GM23248 (cell line): ENCODE measurements at regions not wholly inside any gene's neighbourhood (a gene's known extent, or its start where the extent isn't known, plus 50 kb on each side); places are given as distances from the start of the nearest gene placed in this dataset.

Source experiments
- DNase-seq: peaks from one replicate; pipeline ENCODE4 v3.0.0-alpha.2; 2015
- H2AFZ ChIP-seq: fragments of 200-600 bp; sonication (generic); 2 replicates; pipeline ENCODE4 v1.6.1; 2016; ENCODE audit warnings: antibody characterized with exemption
- H3F3A ChIP-seq: fragments of 200-600 bp; sonication (generic); 2 replicates; pipeline ENCODE4 v1.6.1; 2016; ENCODE audit warnings: mild to moderate bottlenecking, antibody characterized with exemption, mixed run types; ENCODE audit not compliant: insufficient read depth
- H3K27ac ChIP-seq: fragments of 200-600 bp; sonication (generic); 2 replicates; pipeline ENCODE4 v1.5.1; 2016; ENCODE audit warnings: mild to moderate bottlenecking
- H3K27me3 ChIP-seq: fragments of 200-600 bp; sonication (generic); replicated peaks from 2 replicates; pipeline ENCODE4 v1.6.1; 2016; ENCODE audit warnings: mild to moderate bottlenecking; ENCODE audit not compliant: insufficient read depth
- H3K36me3 ChIP-seq: fragments of 200-600 bp; sonication (generic); 2 replicates; pipeline ENCODE4 v1.6.1; 2016; ENCODE audit warnings: low read depth, mild to moderate bottlenecking
- H3K4me1 ChIP-seq: fragments of 200-600 bp; sonication (generic); 2 replicates; pipeline ENCODE4 v1.6.1; 2016; ENCODE audit warnings: mild to moderate bottlenecking; ENCODE audit not compliant: insufficient read depth
- H3K4me2 ChIP-seq: fragments of 200-600 bp; sonication (generic); one replicate; pipeline ENCODE4 v1.6.1; 2016; ENCODE audit warnings: mild to moderate bottlenecking; ENCODE audit not compliant: unreplicated experiment
- H3K4me3 ChIP-seq: fragments of 200-600 bp; sonication (generic); 2 replicates; pipeline ENCODE4 v1.5.1; 2016; ENCODE audit warnings: mild to moderate bottlenecking
- H3K79me2 ChIP-seq: fragments of 200-600 bp; sonication (generic); 2 replicates; pipeline ENCODE4 v1.6.1; 2016; ENCODE audit warnings: mild to moderate bottlenecking; ENCODE audit not compliant: insufficient read depth
- H3K9ac ChIP-seq: fragments of 200-600 bp; sonication (generic); 2 replicates; pipeline ENCODE4 v1.6.1; 2016; ENCODE audit warnings: mild to moderate bottlenecking
- H3K9me2 ChIP-seq: fragments of 200-600 bp; sonication (generic); 2 replicates; pipeline ENCODE4 v1.6.1; 2016; ENCODE audit warnings: mixed run types, mild to moderate bottlenecking, moderate library complexity; ENCODE audit not compliant: insufficient read depth
- H3K9me3 ChIP-seq: fragments of 200-600 bp; sonication (generic); one replicate; pipeline ENCODE4 v1.6.1; 2017; ENCODE audit warnings: low read depth
- H4K20me1 ChIP-seq: fragments of 200-600 bp; sonication (generic); 2 replicates; pipeline ENCODE4 v1.6.0; 2016; ENCODE audit not compliant: insufficient read depth
- EZH2 ChIP-seq: fragments of 200-600 bp; sonication (generic); IDR thresholded peaks from 2 replicates; pipeline ENCODE4 v1.6.1; 2018; ENCODE audit warnings: antibody characterized with exemption, mild to moderate bottlenecking; ENCODE audit not compliant: insufficient read depth, poor library complexity, severe bottlenecking
- EZH2phosphoT487 ChIP-seq: fragments of 200-600 bp; sonication (generic); IDR thresholded peaks from 2 replicates; pipeline ENCODE4 v1.6.1; 2018; ENCODE audit warnings: antibody characterized with exemption, moderate library complexity, mild to moderate bottlenecking, low read depth; ENCODE audit not compliant: insufficient read depth
- WGBS, 2 experiments: methylation state at CpG; one replicate each; pipeline ENCODE4 v1.1.6; 2015 to 2017; ENCODE audit warnings: low lambda C conversion rate in 2 of 2, low coverage in 1 of 2; ENCODE audit errors: missing lambda C conversion rate in 2 of 2; 5-methylcytosine and 5-hydroxymethylcytosine counted together
- in situ Hi-C: fragments of 300-500 bp; cut with MboI; formaldehyde crosslinking; loops from 2 replicates; pipeline ENCODE4 v1.15.0; 2020

DNA sequence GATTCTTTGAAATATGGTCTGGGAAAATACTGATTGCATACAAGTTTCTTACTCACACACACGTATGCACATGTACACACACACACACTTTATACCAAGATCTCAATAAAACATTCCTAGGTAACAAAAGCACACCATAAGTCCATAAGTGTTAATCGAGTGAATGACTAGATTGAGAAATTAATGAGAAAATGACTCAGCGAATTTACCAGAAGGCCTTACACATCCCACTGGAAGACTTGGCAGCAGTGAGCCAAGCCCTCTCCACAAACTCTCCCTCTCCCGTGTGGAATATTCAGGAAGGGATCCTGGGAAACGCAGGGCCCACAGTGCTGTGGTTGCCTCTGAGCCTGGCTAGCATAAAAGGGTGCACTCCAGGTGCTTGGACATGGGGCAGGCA is 227.2 kb downstream of the LY86 start:
- WGBS, 2 experiments, result 56 to 63% methylated on average over 5 of the region's 5 CpGs
- H3K79me2 ChIP-seq, result no peaks in the 10 kb centered on the region
- H3K36me3 ChIP-seq, result no peaks in the 10 kb centered on the region
- no peaks in the 10 kb centered on the region for H3K9me3 ChIP-seq
- no peaks in the 10 kb centered on the region for H3K9me2 ChIP-seq
- H3K4me1 ChIP-seq, result no peaks in the 10 kb centered on the region
- H3K9ac ChIP-seq, result no peak overlapping the region
- H3K4me2 ChIP-seq, result no peak overlapping the region
- H3K4me3 ChIP-seq, result no peak overlapping the region
- TF ChIP-seq EZH2 (no peak), EZH2phosphoT487 (no peak)
- H3K27me3 ChIP-seq, result no peaks in the 10 kb centered on the region
- DNase-seq, result no peak
- H4K20me1 ChIP-seq, result no peaks in the 10 kb centered on the region
- H3F3A ChIP-seq, result no peaks in the 10 kb centered on the region
- no peak overlapping the region for H2AFZ ChIP-seq
- in situ Hi-C loops, result no loop called here
- no peak overlapping the region for H3K27ac ChIP-seq

DNA sequence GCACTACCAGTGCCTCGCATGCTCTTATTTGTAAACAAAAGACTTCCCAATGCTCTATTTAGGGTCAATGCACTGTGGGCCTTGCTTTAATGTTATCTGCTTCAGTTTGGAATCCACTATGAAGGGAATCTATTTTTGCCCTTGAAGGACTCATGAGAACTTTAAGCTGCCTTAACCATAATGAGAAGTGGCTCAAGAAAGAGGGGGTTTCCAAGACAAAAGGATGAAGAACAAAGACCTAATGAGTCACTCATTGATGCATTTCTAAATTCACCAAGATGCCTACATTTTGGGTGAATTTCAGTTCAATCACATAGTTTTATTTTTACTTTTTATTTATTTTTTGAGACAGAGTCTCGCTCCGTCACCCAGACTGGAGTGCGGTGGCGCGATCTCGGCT is 228.2 kb downstream of the LY86 start:
- Histone ChIP-seq H3K4me3 (no peak overlapping the region), H4K20me1 (no peaks in the 10 kb centered on the region), H3K4me2 (no peak overlapping the region), H3K9me2 (no peaks in the 10 kb centered on the region), H3K79me2 (no peaks in the 10 kb centered on the region), H3K36me3 (no peaks in the 10 kb centered on the region), H2AFZ (no peak overlapping the region), H3F3A (no peaks in the 10 kb centered on the region), H3K4me1 (no peaks in the 10 kb centered on the region), H3K9me3 (no peaks in the 10 kb centered on the region), H3K27ac (no peak overlapping the region), H3K9ac (no peak overlapping the region), H3K27me3 (no peaks in the 10 kb centered on the region)
- DNase-seq, result no peak
- in situ Hi-C loops, result no loop called here
- TF ChIP-seq EZH2phosphoT487 (no peak), EZH2 (no peak)
- WGBS, 2 experiments, result 84 to 93% methylated on average over 7 of the region's 7 CpGs

DNA sequence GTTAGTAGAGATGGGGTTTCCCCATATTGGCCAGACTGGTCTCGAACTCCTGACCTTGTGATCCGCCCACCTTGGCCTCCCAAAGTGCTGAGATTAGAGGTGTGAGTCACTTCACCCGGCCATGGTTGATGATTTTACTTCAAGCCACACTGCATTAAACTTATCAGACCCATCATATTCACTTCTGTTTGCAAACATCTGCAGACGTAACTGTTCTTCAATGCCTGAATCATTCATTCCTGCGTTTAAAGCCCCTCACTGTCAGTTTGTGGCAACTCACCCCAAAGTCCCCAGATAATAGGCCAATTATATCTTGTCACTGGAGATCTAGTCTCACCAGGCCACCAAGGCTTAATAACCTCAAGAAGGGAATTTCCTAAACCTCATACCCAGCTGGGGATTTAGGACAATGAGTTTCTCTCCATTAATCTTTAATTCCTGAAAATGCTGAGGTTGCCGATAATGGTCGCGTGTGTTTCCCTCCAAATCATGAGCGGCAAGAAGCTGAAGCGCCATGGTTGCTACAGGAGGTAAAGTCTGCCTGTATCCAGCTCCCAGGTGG is 229.6 kb downstream of the LY86 start:
- 88 to 92% methylated on average over 10 of the region's 10 CpGs for WGBS, 2 experiments
- Histone ChIP-seq H3K4me2 (no peak overlapping the region), H3K4me3 (no peak overlapping the region), H3K27ac (no peak overlapping the region), H2AFZ (no peak overlapping the region), H3K9me2 (no peaks in the 10 kb centered on the region), H3K9ac (no peak overlapping the region), H3K79me2 (no peaks in the 10 kb centered on the region), H4K20me1 (no peaks in the 10 kb centered on the region), H3K36me3 (no peaks in the 10 kb centered on the region), H3K4me1 (no peaks in the 10 kb centered on the region), H3K27me3 (no peaks in the 10 kb centered on the region), H3F3A (no peaks in the 10 kb centered on the region), H3K9me3 (no peaks in the 10 kb centered on the region)
- TF ChIP-seq EZH2phosphoT487, result no peak
- no peak for TF ChIP-seq EZH2
- in situ Hi-C loops, result no loop called here
- DNase-seq, result no peak

DNA sequence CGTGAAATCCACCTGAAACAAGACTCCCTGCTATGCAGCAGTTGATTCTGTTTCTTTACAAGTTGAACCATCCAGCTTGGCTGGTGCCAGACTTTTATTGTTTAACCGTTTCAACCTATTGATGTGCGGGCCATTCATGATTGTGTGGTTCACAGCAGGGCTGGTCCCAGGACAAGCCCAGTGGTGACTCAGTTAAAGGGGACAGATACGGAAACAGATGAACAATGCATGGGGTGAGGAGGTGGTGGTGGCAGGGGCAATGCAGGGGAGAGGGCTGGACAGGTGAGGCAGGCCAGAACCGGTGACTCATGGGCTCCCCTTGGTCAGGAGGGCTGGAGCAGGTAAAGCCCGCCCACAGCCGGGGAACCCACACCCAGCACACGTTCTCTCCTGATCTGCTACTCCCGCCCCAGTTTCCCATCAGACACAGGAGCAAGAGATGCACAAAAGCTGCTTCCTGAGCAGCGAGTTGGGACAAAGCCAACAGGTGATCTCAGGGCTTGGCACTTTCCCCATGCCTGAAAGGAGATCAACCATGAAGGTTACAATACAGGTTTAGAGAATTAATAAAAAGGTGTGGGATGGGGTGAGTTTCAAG is 232.2 kb downstream of the LY86 start:
- Histone ChIP-seq H3K9me3 (no peaks in the 10 kb centered on the region), H3K4me1 (no peaks in the 10 kb centered on the region), H3K79me2 (no peaks in the 10 kb centered on the region), H3K27ac (no peak overlapping the region), H3K36me3 (no peaks in the 10 kb centered on the region), H3K4me2 (no peak overlapping the region), H4K20me1 (no peaks in the 10 kb centered on the region), H2AFZ (no peak overlapping the region), H3K9ac (no peak overlapping the region), H3K9me2 (no peaks in the 10 kb centered on the region), H3F3A (no peaks in the 10 kb centered on the region), H3K4me3 (no peak overlapping the region), H3K27me3 (no peaks in the 10 kb centered on the region)
- no peak for TF ChIP-seq EZH2
- no peak for TF ChIP-seq EZH2phosphoT487
- in situ Hi-C loops, result no loop called here
- 59 to 60% methylated on average over 10 of the region's 10 CpGs for WGBS, 2 experiments
- DNase-seq, result no peak
